Lower leg skin (tissue), 3 donors: ENCODE measurements at regions not wholly inside any gene's neighbourhood (a gene's known extent, or its start where the extent isn't known, plus 50 kb on each side); places are given as distances from the start of the nearest gene placed in this dataset.

Experiments
- CTCF ChIP-seq, 3 donors: fragments of 450-650 bp; IDR thresholded peaks; one replicate each; pipeline ENCODE4 v1.5.1; 2016; ENCODE audit warnings: antibody characterized with exemption in 3 of 3, mild to moderate bottlenecking in 3 of 3, moderate library complexity in 2 of 3
- POLR2A ChIP-seq, 2 donors: fragments of 450-650 bp; IDR thresholded peaks; one replicate each; pipeline ENCODE4 v1.6.1; 2016 to 2017; ENCODE audit warnings: antibody characterized with exemption in 2 of 2, mild to moderate bottlenecking in 1 of 2, moderate library complexity in 1 of 2

- TF ChIP-seq CTCF (IDR thresholded peaks at IDR 0.05) (no peak), POLR2A (IDR thresholded peaks at IDR 0.05) (no peak)
Observed at GRCh38 chr3:72690629-72691028, 157.6 kb downstream of the SHQ1 start.
